ACC112 (cell line): ENCODE measurements at regions not wholly inside any gene's neighbourhood (a gene's known extent, or its start where the extent isn't known, plus 50 kb on each side); places are given as distances from the start of the nearest gene placed in this dataset.

ENCODE experiments used
- H2AFZ ChIP-seq: fragments of 200-600 bp; sonication (generic); one replicate; pipeline ENCODE4 v1.6.0; 2017; ENCODE audit warnings: antibody characterized with exemption, low read length; ENCODE audit not compliant: unreplicated experiment
- H3K27ac ChIP-seq: fragments of 200-600 bp; sonication (generic); 2 replicates; pipeline ENCODE4 v1.5.1; 2014; ENCODE audit warnings: low read depth, mild to moderate bottlenecking, antibody characterized with exemption, low read length, moderate library complexity
- H3K27me3 ChIP-seq: fragments of 200-600 bp; sonication (generic); 2 replicates; pipeline ENCODE4 v1.6.1; 2014; ENCODE audit warnings: mild to moderate bottlenecking, antibody characterized with exemption, low read length, moderate library complexity, mixed read lengths; ENCODE audit not compliant: insufficient read depth
- H3K36me3 ChIP-seq: fragments of 200-600 bp; sonication (generic); 2 replicates; pipeline ENCODE4 v1.6.1; 2016; ENCODE audit warnings: mild to moderate bottlenecking, antibody characterized with exemption, low read length, moderate library complexity, mixed read lengths; ENCODE audit not compliant: insufficient read depth
- H3K4me1 ChIP-seq: fragments of 200-600 bp; sonication (generic); one replicate; pipeline ENCODE4 v1.6.1; 2016; ENCODE audit warnings: low read length, mixed read lengths; ENCODE audit not compliant: insufficient read depth, unreplicated experiment, control insufficient read depth
- H3K4me3 ChIP-seq: fragments of 200-600 bp; sonication (generic); 2 replicates; pipeline ENCODE4 v1.5.1; 2014; ENCODE audit warnings: mild to moderate bottlenecking, low read depth, low read length
- H3K79me2 ChIP-seq: fragments of 200-600 bp; sonication (generic); one replicate; pipeline ENCODE4 v1.6.0; 2016; ENCODE audit warnings: low read length; ENCODE audit not compliant: control insufficient read depth, unreplicated experiment, insufficient read depth

DNA sequence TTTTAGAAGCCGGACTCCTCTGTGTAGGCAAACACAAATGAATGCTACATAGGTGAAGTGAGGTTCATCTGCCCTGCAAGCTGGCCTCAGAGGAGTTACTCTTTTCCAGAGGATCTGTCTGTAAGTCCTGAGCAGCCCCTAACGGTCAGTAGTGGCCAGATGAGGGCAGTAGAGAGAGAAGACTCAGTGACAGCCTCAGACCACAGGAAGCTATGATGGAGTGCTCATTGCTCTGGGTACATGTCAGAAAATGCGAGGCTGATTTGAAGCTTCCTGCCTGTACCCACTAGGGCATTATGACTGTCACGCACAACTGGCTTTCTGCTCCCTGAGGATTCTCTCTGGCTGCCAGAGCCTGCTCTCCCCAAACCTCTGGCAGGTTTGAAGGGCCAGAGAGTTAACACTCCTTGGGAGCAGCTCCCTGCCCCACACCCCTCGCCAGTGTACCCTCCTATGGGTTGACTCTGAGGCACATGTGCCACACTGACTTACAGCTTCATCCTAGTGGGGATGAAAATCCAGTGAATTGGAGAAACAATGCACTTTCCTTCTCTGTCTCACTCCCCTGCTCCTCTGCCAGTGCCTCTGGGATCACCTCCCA, 141.5 kb downstream of the GABRG2 start:
- no peak overlapping the region for H3K27ac ChIP-seq
- no peak overlapping the region for H3K4me3 ChIP-seq

DNA sequence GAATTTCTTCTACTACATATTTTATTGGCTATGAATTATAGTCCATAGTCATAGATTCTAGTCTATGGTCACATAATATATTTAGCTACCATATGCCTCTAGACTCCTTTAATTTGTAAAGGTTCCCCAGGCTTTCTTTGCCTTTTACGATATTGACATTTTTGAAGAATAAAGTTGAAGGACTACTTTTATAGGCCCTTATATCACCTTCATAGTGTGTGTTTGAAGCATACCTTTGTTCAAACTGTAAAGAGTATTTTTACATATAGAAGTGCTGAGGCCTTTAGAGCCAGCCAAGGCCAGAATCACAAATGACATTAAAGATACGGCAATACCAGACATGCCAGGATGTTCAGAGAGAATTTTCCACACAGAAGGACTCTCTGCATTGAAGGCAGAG, 147.0 kb downstream of the GABRG2 start:
- Histone ChIP-seq H3K79me2 (no peaks in the 10 kb centered on the region), H2AFZ (no peak overlapping the region)

More for the DNA sequence above, 141.5 kb downstream of the GABRG2 start:
- no peak overlapping the region for H2AFZ ChIP-seq
- H3K27me3 ChIP-seq, result no peaks in the 10 kb centered on the region
- H3K79me2 ChIP-seq, result no peaks in the 10 kb centered on the region
- H3K4me1 ChIP-seq, result no peaks in the 10 kb centered on the region
- no peaks in the 10 kb centered on the region for H3K36me3 ChIP-seq

DNA sequence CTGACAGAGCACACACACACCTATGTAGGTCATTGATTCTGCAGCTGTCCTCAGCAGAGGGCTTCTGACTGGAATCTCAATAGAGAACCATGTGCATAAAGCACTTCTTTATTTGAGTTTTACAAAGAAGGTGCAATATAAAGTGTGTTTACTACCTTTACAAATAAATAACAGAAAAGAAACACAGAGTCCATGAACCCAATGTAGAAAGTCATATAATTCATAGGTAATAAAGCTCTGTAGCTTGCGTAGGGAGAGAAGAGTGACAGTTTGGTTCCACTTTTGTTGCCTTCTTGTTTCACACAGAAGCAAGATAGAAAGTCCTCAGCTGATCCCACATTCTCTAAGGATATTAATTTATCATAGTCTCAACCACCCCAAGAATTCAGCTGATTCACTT, 149.5 kb downstream of the GABRG2 start:
- H3K27me3 ChIP-seq, result no peaks in the 10 kb centered on the region
- no peaks in the 10 kb centered on the region for H3K36me3 ChIP-seq
- H3K27ac ChIP-seq, result no peak overlapping the region
- no peaks in the 10 kb centered on the region for H3K4me1 ChIP-seq
- no peak overlapping the region for H3K4me3 ChIP-seq
- no peaks in the 10 kb centered on the region for H3K79me2 ChIP-seq
- H2AFZ ChIP-seq, result no peak overlapping the region

More for the DNA sequence above, 147.0 kb downstream of the GABRG2 start:
- Histone ChIP-seq H3K27me3 (no peaks in the 10 kb centered on the region), H3K36me3 (no peaks in the 10 kb centered on the region), H3K27ac (no peak overlapping the region), H3K4me3 (no peak overlapping the region), H3K4me1 (no peaks in the 10 kb centered on the region)

- Histone ChIP-seq H3K4me1 (no peaks in the 10 kb centered on the region), H3K27me3 (no peaks in the 10 kb centered on the region), H3K27ac (no peak overlapping the region), H3K36me3 (no peaks in the 10 kb centered on the region), H3K79me2 (no peaks in the 10 kb centered on the region), H3K4me3 (no peak overlapping the region), H2AFZ (no peak overlapping the region)
Observed at GRCh38 chr5:162221910-162222309, 154.3 kb downstream of the GABRG2 start.

DNA sequence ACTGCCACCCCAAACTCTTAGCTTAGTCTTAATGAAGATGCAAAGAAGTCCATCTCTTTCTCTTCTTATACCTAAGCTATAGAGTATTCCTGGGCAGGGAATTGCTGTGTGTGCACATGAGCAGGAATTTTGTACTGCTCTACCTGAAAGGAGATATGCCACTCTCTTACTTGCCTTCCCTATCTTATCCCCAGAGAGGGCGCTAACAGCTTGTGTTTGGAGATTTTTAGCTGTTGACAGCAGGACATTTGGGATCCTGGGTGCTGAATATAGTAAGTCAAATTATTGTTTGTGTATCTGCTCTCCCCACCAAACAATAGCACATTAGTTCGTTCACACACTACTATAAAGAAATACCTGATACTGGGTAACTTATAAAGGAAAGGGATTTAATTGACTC, 159.5 kb downstream of the GABRG2 start:
- Histone ChIP-seq H3K4me3 (no peak overlapping the region), H3K27ac (no peak overlapping the region), H3K79me2 (no peaks in the 10 kb centered on the region), H2AFZ (no peak overlapping the region), H3K36me3 (no peaks in the 10 kb centered on the region), H3K4me1 (no peaks in the 10 kb centered on the region), H3K27me3 (no peaks in the 10 kb centered on the region)

DNA sequence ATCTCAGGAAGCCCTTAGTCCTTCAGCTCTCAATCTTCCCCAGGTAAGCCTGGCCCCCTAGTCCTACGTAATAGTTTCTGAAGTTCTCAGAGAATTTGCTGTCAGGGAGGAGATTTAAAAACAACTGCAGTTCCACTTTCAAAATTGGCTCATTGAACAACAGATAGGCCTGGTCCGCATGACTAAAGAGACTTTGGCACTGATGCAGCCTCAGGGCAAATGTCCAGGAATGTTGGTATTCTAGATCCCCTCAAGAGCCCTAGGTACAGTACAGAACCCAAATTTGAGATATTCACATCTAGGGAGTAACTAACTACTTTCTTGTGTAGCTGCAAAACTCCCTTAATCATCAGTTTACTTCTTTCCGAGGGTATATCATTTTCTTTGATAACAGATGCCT, 162.8 kb downstream of the GABRG2 start:
- no peaks in the 10 kb centered on the region for H3K4me1 ChIP-seq
- H3K27ac ChIP-seq, result no peak overlapping the region
- H3K27me3 ChIP-seq, result no peaks in the 10 kb centered on the region
- H3K4me3 ChIP-seq, result no peak overlapping the region
- no peaks in the 10 kb centered on the region for H3K36me3 ChIP-seq
- H2AFZ ChIP-seq, result no peak overlapping the region
- H3K79me2 ChIP-seq, result no peaks in the 10 kb centered on the region

- Histone ChIP-seq H3K4me1 (no peaks in the 10 kb centered on the region), H2AFZ (no peak overlapping the region), H3K36me3 (no peaks in the 10 kb centered on the region), H3K79me2 (no peaks in the 10 kb centered on the region), H3K27ac (no peak overlapping the region), H3K4me3 (no peak overlapping the region), H3K27me3 (no peaks in the 10 kb centered on the region)
Observed at GRCh38 chr5:162231522-162231921, 163.9 kb downstream of the GABRG2 start.

GRCh38 chr5:162240734-162241133, 173.2 kb downstream of the GABRG2 start:
- Histone ChIP-seq H3K4me3 (no peak overlapping the region), H3K27me3 (no peaks in the 10 kb centered on the region), H3K79me2 (no peaks in the 10 kb centered on the region), H3K27ac (no peak overlapping the region), H3K4me1 (no peaks in the 10 kb centered on the region), H2AFZ (no peak overlapping the region), H3K36me3 (no peaks in the 10 kb centered on the region)

GRCh38 chr5:162242416-162242815, 174.8 kb downstream of the GABRG2 start:
- Histone ChIP-seq H3K27me3 (no peaks in the 10 kb centered on the region), H3K79me2 (no peaks in the 10 kb centered on the region), H3K4me3 (no peak overlapping the region), H3K36me3 (no peaks in the 10 kb centered on the region), H3K4me1 (no peaks in the 10 kb centered on the region), H3K27ac (no peak overlapping the region), H2AFZ (no peak overlapping the region)

- Histone ChIP-seq H3K27me3 (no peaks in the 10 kb centered on the region), H3K4me3 (no peak overlapping the region), H3K79me2 (no peaks in the 10 kb centered on the region), H3K36me3 (no peaks in the 10 kb centered on the region), H3K4me1 (no peaks in the 10 kb centered on the region), H2AFZ (no peak overlapping the region), H3K27ac (no peak overlapping the region)
Observed at GRCh38 chr5:162243651-162244050, 176.1 kb downstream of the GABRG2 start.

DNA sequence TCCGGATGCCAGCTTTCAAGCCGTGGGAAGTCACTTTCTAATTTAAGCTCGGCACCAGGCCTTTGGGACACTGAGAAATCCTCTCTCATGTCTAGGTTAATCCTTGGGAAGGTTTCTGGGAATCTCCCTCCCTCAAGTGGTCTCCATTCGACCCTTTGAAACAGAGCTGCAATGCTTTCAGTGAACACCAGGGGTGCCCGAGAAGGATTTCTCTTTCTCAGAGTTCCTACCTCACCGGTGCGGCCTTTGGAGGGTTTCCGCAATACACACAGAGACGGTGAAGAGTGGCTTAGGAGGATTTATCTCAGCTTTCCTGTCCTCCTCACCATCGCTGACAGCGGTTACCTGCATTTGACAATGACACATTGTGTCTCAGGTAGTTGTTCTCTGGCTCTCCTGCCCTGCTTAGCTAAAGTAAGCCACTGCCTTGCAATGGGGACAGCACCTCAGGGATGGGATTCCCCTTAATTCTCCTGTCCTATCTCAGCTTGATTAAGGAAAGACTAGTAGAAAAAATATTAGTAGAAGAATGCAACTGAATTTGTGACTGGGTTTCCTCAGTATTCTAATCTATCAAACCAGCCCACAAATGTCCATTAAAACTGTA, 180.6 kb downstream of the GABRG2 start:
- no peaks in the 10 kb centered on the region for H3K27me3 ChIP-seq
- no peak overlapping the region for H2AFZ ChIP-seq
- H3K4me3 ChIP-seq, result no peak overlapping the region
- H3K79me2 ChIP-seq, result no peaks in the 10 kb centered on the region
- H3K36me3 ChIP-seq, result no peaks in the 10 kb centered on the region
- no peaks in the 10 kb centered on the region for H3K4me1 ChIP-seq
- H3K27ac ChIP-seq, result no peak overlapping the region
